ENCODE measurements at regions not wholly inside any gene's neighbourhood (a gene's known extent, or its start where the extent isn't known, plus 50 kb on each side); places are given as distances from the start of the nearest gene placed in this dataset.

- no peak overlapping the region for H3K4me3 ChIP-seq (replicated peaks; ENCODE audit: low read depth, low read length)
- DNase-seq (ENCODE audit: low read depth) = no peak
- TF ChIP-seq CTCF (IDR thresholded peaks at IDR 0.05; ENCODE audit: low read length, missing control alignments) = no peak
Observed at GRCh38 chr5:141800617-141801016, 77.6 kb downstream of the PCDH1 start.

GRCh38 chr5:141799507-141800167 is 78.6 kb downstream of the PCDH1 start:
- no peak for DNase-seq (ENCODE audit: low read depth)
- H3K4me3 ChIP-seq (replicated peaks; ENCODE audit: low read depth, low read length) = no peak overlapping the region
- TF ChIP-seq CTCF (IDR thresholded peaks at IDR 0.05; ENCODE audit: low read length, missing control alignments) = no peak

- no peak for TF ChIP-seq CTCF (IDR thresholded peaks at IDR 0.05; ENCODE audit: low read length, missing control alignments)
- H3K4me3 ChIP-seq (replicated peaks; ENCODE audit: low read depth, low read length) = no peak overlapping the region
- DNase-seq (ENCODE audit: low read depth) = no peak
Observed at GRCh38 chr5:141797425-141797824, 80.8 kb downstream of the PCDH1 start.

GRCh38 chr5:141795421-141795820 is 82.8 kb downstream of the PCDH1 start:
- no peak for DNase-seq (ENCODE audit: low read depth)
- no peak overlapping the region for H3K4me3 ChIP-seq (replicated peaks; ENCODE audit: low read depth, low read length)
- no peak for TF ChIP-seq CTCF (IDR thresholded peaks at IDR 0.05; ENCODE audit: low read length, missing control alignments)

- no peak for DNase-seq (ENCODE audit: low read depth)
- no peak for TF ChIP-seq CTCF (IDR thresholded peaks at IDR 0.05; ENCODE audit: low read length, missing control alignments)
Observed at GRCh38 chr5:141793881-141794280, 84.3 kb downstream of the PCDH1 start.

GRCh38 chr5:141793403-141793802 is 84.8 kb downstream of the PCDH1 start:
- no peak overlapping the region for H3K4me3 ChIP-seq (replicated peaks; ENCODE audit: low read depth, low read length)
- DNase-seq (ENCODE audit: low read depth) = no peak
- TF ChIP-seq CTCF (IDR thresholded peaks at IDR 0.05; ENCODE audit: low read length, missing control alignments) = no peak

More at GRCh38 chr5:141793881-141794280, 84.3 kb downstream of the PCDH1 start:
- no peak overlapping the region for H3K4me3 ChIP-seq (replicated peaks; ENCODE audit: low read depth, low read length)

- no peak for DNase-seq (ENCODE audit: low read depth)
- no peak for TF ChIP-seq CTCF (IDR thresholded peaks at IDR 0.05; ENCODE audit: low read length, missing control alignments)
- no peak overlapping the region for H3K4me3 ChIP-seq (replicated peaks; ENCODE audit: low read depth, low read length)
Observed at GRCh38 chr5:141790630-141791029, 87.6 kb downstream of the PCDH1 start.
